ENCODE measurements at regions not wholly inside any gene's neighbourhood (a gene's known extent, or its start where the extent isn't known, plus 50 kb on each side); places are given as distances from the start of the nearest gene placed in this dataset.
A peak's percentile ranks its signal among the peaks of the same experiment; 100 is the strongest.
"Not testable (repeated sequence)": the region's sequence is repeated elsewhere in the genome, so short reads cannot be mapped to it uniquely, and the experiment has no call there.

GRCh38 chr1:144516172-144516571 lies 54.7 kb upstream of the NBPF15 start:
- intact Hi-C loops (cut with DNase I), result not testable (repeated sequence)

GRCh38 chr1:144516906-144517305 lies 55.4 kb upstream of the NBPF15 start:
- DNase-seq (ENCODE audit: low spot score); intact Hi-C loops (cut with DNase I); ATAC-seq: not testable (repeated sequence)

More at GRCh38 chr1:144516172-144516571, 54.7 kb upstream of the NBPF15 start:
- not testable (repeated sequence) for DNase-seq (ENCODE audit: low spot score); ATAC-seq

- intact Hi-C loops (cut with DNase I); ATAC-seq; DNase-seq (ENCODE audit: low spot score): not testable (repeated sequence)
Measured at GRCh38 chr1:144518439-144518838, 57.0 kb upstream of the NBPF15 start.

- ATAC-seq; DNase-seq (ENCODE audit: low spot score); intact Hi-C loops (cut with DNase I): not testable (repeated sequence)
Measured at GRCh38 chr1:144519528-144520189, 58.2 kb upstream of the NBPF15 start.

GRCh38 chr1:144523661-144524407 lies 62.4 kb upstream of the NBPF15 start:
- ATAC-seq (peak; percentile 89), DNase-seq (ENCODE audit: low spot score) (peak; percentile 59)
- intact Hi-C loops (cut with DNase I), result not testable (repeated sequence)

- DNase-seq (ENCODE audit: low spot score); intact Hi-C loops (cut with DNase I): not testable (repeated sequence)
- ATAC-seq, result peak; percentile 74
Measured at GRCh38 chr1:144532156-144532607, 60.5 kb upstream of the PPIAL4F start.

GRCh38 chr1:144533480-144533879 lies 59.2 kb upstream of the PPIAL4F start:
- intact Hi-C loops (cut with DNase I); DNase-seq (ENCODE audit: low spot score); ATAC-seq: not testable (repeated sequence)

GRCh38 chr1:144534286-144534685 lies 58.4 kb upstream of the PPIAL4F start:
- ATAC-seq; DNase-seq (ENCODE audit: low spot score); intact Hi-C loops (cut with DNase I): not testable (repeated sequence)

- ATAC-seq; DNase-seq (ENCODE audit: low spot score); intact Hi-C loops (cut with DNase I): not testable (repeated sequence)
Measured at GRCh38 chr1:144536677-144537076, 56.0 kb upstream of the PPIAL4F start.

GRCh38 chr1:144537234-144537633 lies 55.5 kb upstream of the PPIAL4F start:
- DNase-seq (ENCODE audit: low spot score); intact Hi-C loops (cut with DNase I); ATAC-seq: not testable (repeated sequence)

- DNase-seq (ENCODE audit: low spot score); ATAC-seq; intact Hi-C loops (cut with DNase I): not testable (repeated sequence)
Measured at GRCh38 chr1:144538736-144539135, 54.0 kb upstream of the PPIAL4F start.

GRCh38 chr1:144539191-144539960 lies 53.3 kb upstream of the PPIAL4F start:
- DNase-seq (ENCODE audit: low spot score); intact Hi-C loops (cut with DNase I); ATAC-seq: not testable (repeated sequence)
